Osteoblast (primary cell): ENCODE measurements at regions not wholly inside any gene's neighbourhood (a gene's known extent, or its start where the extent isn't known, plus 50 kb on each side); places are given as distances from the start of the nearest gene placed in this dataset.
"Not testable (repeated sequence)": the region's sequence is repeated elsewhere in the genome, so short reads cannot be mapped to it uniquely, and the experiment has no call there.

Source experiments
- DNase-seq: peaks from one replicate; pipeline ENCODE4 v3.0.0; 2011; ENCODE audit warnings: low spot score, mixed read lengths; ENCODE audit not compliant: insufficient read length; ENCODE audit errors: missing footprints
- H2AFZ ChIP-seq: 2 replicates; pipeline ENCODE4 v1.6.0; 2011; ENCODE audit warnings: mild to moderate bottlenecking, low read length
- H3K27ac ChIP-seq: 2 replicates; pipeline ENCODE4 v1.5.1; 2011; ENCODE audit warnings: mild to moderate bottlenecking, low read depth, low read length, moderate library complexity
- H3K27me3 ChIP-seq: 2 replicates; pipeline ENCODE4 v1.6.0; 2012; ENCODE audit warnings: mild to moderate bottlenecking, control low read depth, inconsistent platforms, low read length, moderate library complexity; ENCODE audit not compliant: insufficient read depth
- H3K36me3 ChIP-seq: 2 replicates; pipeline ENCODE4 v1.5.1; 2011; ENCODE audit warnings: mild to moderate bottlenecking, low read length, control low read depth, moderate library complexity; ENCODE audit not compliant: insufficient read depth
- H3K4me1 ChIP-seq: 2 replicates; pipeline ENCODE4 v1.5.1; 2011; ENCODE audit warnings: mild to moderate bottlenecking, low read length, control low read depth, moderate library complexity; ENCODE audit not compliant: insufficient read depth
- H3K4me2 ChIP-seq: 2 replicates; pipeline ENCODE4 v1.6.0; 2011; ENCODE audit warnings: mild to moderate bottlenecking, low read length; ENCODE audit not compliant: insufficient read depth
- H3K4me3 ChIP-seq: fragments of 200-600 bp; sonication (generic); 3 replicates; pipeline ENCODE4 v1.5.1; 2012; ENCODE audit warnings: mild to moderate bottlenecking, low read length, inconsistent platforms; ENCODE audit not compliant: insufficient read depth
- H3K79me2 ChIP-seq: 2 replicates; pipeline ENCODE4 v1.6.0; 2012; ENCODE audit warnings: mild to moderate bottlenecking, low read length, control low read depth, inconsistent platforms; ENCODE audit not compliant: insufficient read depth
- H3K9me3 ChIP-seq: 2 replicates; pipeline ENCODE4 v1.5.1; 2011; ENCODE audit warnings: low read depth, low read length, control low read depth
- H4K20me1 ChIP-seq: 2 replicates; pipeline ENCODE4 v1.6.0; 2012; ENCODE audit warnings: mild to moderate bottlenecking, low read length, control low read depth; ENCODE audit not compliant: insufficient read depth
- TF ChIP-seq, protein P1 (sequence below): IDR thresholded peaks from 2 replicates; pipeline ENCODE4 v1.5.1; 2011; ENCODE audit warnings: mild to moderate bottlenecking, low read depth, low read length, moderate library complexity; ENCODE audit errors: extremely low read depth

DNA sequence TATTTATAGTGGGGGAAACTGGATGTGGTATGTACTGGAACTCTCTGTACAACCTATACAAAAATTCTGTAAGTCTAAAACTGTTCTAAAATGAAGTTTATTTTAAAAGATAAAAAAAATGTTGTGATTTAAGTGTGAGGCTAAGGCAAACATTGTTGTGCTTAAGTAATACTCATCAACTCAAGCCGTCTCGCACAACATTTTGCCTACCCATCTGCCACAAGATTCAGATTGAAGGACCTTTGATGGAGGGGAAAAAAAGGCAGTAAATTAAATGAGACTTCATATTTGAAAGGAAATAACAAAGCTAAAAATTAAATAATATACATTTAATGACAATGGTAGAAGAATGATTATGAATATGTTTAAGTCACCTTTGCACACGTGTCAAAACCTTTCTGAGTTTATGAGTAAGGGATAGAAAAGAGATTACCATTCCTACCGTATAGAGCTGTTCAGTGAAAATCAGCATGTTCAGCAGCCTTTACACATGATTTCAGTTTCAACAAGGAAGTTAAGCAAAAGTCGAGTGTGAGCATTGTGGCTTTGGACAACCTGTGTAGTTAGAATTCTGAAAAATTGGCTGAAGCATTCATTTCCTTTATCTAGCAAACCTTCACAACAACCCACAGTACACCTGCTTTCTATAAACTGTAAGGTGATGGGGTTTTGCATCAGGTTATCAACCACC lies 499.3 kb downstream of the IRS1 start:
- Histone ChIP-seq H3K4me3 (no peak overlapping the region), H2AFZ (no peak overlapping the region), H3K27ac (no peak overlapping the region), H3K79me2 (no peaks in the 10 kb centered on the region), H3K9me3 (no peaks in the 10 kb centered on the region), H3K27me3 (no peaks in the 10 kb centered on the region), H3K4me2 (no peak overlapping the region), H4K20me1 (no peaks in the 10 kb centered on the region), H3K36me3 (no peaks in the 10 kb centered on the region), H3K4me1 (no peaks in the 10 kb centered on the region)
- DNase-seq = no peak
- TF ChIP-seq, protein P1, sequence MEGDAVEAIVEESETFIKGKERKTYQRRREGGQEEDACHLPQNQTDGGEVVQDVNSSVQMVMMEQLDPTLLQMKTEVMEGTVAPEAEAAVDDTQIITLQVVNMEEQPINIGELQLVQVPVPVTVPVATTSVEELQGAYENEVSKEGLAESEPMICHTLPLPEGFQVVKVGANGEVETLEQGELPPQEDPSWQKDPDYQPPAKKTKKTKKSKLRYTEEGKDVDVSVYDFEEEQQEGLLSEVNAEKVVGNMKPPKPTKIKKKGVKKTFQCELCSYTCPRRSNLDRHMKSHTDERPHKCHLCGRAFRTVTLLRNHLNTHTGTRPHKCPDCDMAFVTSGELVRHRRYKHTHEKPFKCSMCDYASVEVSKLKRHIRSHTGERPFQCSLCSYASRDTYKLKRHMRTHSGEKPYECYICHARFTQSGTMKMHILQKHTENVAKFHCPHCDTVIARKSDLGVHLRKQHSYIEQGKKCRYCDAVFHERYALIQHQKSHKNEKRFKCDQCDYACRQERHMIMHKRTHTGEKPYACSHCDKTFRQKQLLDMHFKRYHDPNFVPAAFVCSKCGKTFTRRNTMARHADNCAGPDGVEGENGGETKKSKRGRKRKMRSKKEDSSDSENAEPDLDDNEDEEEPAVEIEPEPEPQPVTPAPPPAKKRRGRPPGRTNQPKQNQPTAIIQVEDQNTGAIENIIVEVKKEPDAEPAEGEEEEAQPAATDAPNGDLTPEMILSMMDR = no peak

DNA sequence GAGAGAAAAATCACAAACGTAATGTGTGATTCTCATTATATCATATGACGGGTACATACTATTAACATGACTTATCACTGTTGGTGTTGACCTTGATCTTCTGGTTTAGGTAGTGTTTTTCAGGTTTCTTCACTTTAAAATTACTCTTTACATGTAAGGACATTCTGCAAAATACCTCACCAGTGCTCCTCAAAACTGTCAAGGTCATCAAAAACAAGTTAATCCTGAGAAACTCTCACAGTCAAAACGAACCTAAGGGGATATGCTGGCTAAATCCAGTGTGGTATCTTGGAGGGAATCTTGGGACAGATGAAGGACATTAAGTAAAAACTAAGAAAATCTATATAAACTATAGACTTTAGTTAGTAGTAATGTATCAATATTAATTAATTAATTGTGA lies 499.8 kb downstream of the IRS1 start:
- H3K9me3 ChIP-seq = no peaks in the 10 kb centered on the region
- DNase-seq = no peak
- H3K27ac ChIP-seq = no peak overlapping the region
- no peak overlapping the region for H2AFZ ChIP-seq
- no peaks in the 10 kb centered on the region for H4K20me1 ChIP-seq
- no peaks in the 10 kb centered on the region for H3K36me3 ChIP-seq
- no peaks in the 10 kb centered on the region for H3K27me3 ChIP-seq
- no peaks in the 10 kb centered on the region for H3K4me1 ChIP-seq
- no peak overlapping the region for H3K4me3 ChIP-seq
- no peak overlapping the region for H3K4me2 ChIP-seq
- TF ChIP-seq, protein P1 = no peak
- no peaks in the 10 kb centered on the region for H3K79me2 ChIP-seq

DNA sequence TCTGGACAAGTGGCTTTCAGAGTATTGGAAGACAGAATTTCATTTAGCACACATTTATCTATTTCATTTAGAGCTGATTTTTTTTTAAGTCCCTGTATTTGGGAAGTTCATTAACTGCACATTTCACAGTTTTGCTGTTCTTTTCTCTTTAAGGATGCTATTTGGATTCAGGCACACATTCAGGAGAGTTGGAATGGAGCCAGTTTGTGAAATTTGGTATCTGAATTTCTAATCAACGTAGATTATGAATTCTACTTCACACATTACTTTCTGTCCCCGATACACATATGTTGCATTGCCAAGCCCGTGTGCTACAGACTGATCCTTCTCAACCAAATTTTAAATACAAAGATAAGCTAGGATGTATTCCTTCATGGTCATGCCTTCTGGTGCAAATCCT lies 503.9 kb downstream of the IRS1 start:
- no peak for DNase-seq
- Histone ChIP-seq H3K27me3 (no peaks in the 10 kb centered on the region), H2AFZ (no peak overlapping the region), H3K79me2 (no peaks in the 10 kb centered on the region), H3K4me2 (no peak overlapping the region), H3K27ac (no peak overlapping the region), H3K9me3 (no peaks in the 10 kb centered on the region), H3K4me1 (no peaks in the 10 kb centered on the region), H3K4me3 (no peak overlapping the region), H3K36me3 (no peaks in the 10 kb centered on the region), H4K20me1 (no peaks in the 10 kb centered on the region)
- TF ChIP-seq, protein P1 = no peak

DNA sequence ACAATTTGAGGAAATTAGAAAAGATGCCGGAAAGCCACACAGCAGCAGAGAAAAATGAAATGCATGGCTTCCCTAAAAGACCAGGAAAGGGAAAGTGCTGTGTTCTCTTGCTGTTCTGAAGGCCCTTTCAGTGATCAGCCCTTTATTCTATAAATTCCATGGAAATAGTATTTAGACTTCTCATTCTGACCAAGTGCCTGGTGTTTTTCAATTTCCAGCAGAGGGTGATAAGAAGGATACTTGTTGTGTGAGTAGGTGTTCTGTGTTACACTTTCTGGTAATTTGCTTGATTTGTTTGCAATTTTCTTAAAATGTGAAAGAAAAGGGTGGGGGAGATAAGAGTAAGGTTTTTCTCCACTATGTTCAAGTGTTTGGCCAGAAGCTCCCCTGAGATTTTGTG lies 504.5 kb downstream of the IRS1 start:
- TF ChIP-seq, protein P1 = no peak
- no peak overlapping the region for H3K27ac ChIP-seq
- no peaks in the 10 kb centered on the region for H3K9me3 ChIP-seq
- no peak overlapping the region for H3K4me2 ChIP-seq
- H3K36me3 ChIP-seq = no peaks in the 10 kb centered on the region
- H2AFZ ChIP-seq = no peak overlapping the region
- no peak for DNase-seq
- H3K79me2 ChIP-seq = no peaks in the 10 kb centered on the region
- no peaks in the 10 kb centered on the region for H3K27me3 ChIP-seq
- no peaks in the 10 kb centered on the region for H3K4me1 ChIP-seq
- H3K4me3 ChIP-seq = no peak overlapping the region
- H4K20me1 ChIP-seq = no peaks in the 10 kb centered on the region

DNA sequence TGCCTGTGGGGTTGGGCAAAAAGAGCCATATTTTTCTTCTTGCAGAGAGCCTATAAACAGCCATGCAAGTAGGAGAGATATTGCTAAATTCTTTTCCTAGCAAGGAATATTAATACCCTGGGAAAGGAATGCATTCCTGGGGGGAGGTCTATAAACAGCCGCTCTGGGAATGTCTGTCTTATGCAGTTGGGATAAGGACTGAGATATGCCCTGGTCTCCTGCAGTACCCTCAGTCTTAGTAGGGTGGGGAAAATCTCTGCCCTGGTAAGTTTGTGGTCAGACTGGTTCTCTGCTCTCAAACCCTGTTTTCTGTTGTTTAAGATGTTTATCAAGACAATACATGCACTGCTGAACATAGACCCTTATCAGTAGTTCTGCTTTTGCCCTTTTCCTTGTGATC lies 508.3 kb downstream of the IRS1 start:
- H2AFZ ChIP-seq, H3K4me1 ChIP-seq, H3K36me3 ChIP-seq, H3K27ac ChIP-seq, H3K4me2 ChIP-seq, H3K4me3 ChIP-seq, H3K79me2 ChIP-seq, H4K20me1 ChIP-seq, DNase-seq, H3K27me3 ChIP-seq, H3K9me3 ChIP-seq: not testable (repeated sequence)
